T-helper 2 cell (primary cell): ENCODE measurements at regions not wholly inside any gene's neighbourhood (a gene's known extent, or its start where the extent isn't known, plus 50 kb on each side); places are given as distances from the start of the nearest gene placed in this dataset.
A peak's percentile ranks its signal among the peaks of the same experiment; 100 is the strongest.
"Not testable (repeated sequence)": the region's sequence is repeated elsewhere in the genome, so short reads cannot be mapped to it uniquely, and the experiment has no call there.

ENCODE experiments used
- DNase-seq, 5 experiments: peaks; one replicate each; pipeline versions ENCODE4 v3.0.0 to v3.0.0-alpha.2; 2012 to 2022

DNA sequence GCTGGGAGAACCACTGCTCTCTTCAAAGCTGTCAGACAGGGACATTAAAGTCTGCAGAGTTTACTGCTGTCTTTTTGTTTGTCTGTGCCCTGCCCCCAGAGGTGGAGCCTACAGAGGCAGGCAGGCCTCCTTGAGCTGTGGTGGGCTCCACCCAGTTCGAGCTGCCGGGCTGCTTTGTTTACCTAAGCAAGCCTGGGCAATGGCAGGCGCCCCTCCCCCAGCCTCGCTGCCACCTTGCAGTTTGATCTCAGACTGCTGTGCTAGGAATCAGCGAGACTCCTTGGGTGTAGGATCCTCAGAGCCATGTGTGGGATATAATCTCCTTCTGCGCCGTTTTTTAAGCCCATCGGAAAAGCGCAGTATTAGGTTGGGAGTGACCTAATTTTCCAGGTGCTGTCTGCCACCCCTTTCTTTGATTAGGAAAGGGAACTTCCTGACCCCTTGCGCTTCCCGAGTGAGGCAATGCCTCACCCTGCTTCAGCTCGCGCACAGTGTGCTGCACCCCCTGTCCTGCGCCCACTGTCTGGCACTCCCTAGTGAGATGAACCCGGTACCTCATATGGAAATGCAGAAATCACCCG is 298.3 kb upstream of the MIS18BP1 start:
- not testable (repeated sequence) for DNase-seq

DNA sequence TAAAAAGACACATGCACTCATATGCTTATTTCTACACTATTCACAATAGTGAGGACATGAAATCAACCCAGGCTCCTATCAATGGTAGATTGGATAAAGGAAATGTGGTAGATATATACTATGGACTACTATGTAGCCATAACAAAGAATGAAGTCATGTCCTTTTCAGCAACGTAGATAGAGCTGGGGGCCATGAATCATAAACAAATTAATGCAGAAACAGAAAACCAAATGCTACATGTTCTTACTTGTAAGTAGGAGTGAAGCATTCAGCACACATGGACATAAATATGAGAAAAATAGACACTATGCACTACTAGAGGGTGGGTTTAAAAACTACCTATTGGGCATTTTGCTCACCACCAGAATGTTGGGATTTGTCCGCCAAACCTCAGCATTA is 278.0 kb upstream of the MIS18BP1 start:
- no peak for DNase-seq

DNA sequence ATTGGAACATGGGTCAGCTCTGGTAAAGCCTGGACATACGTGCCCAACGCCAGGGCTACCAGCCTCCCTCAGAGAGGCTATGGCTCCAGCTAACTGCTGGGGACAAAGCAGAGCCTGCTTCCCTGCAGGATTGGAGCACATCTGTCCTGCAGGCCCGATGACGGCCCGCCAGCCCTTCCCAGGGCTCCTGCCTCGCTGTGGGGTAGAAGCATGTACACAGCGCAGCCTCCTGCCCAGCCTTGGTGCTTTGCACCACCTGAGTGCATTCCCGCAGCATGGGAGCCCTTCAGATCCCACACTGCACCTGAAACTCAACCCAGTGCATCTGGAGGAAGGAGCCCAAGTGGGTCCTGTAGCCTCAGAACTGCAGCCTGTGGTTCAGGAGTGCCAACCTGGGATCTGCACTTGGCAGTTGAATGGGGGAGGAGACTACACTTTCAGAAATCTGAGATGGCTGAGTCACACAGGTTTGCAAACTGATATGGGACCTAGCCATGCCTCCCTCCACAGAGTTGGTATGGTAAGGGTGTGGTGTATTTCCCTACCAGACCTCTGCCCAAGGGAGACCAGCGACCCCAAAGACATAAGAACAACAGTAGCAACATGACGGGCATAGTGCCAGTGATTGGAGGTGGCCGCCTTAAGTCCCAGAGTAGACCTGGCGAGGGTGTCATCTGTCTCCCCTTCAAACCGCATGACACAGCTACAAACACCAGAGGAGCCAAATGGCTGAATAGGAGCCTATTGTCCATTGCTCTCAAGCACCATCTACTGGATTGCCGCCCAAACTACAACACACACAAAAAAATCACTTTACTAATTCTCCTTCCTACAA is 273.9 kb upstream of the MIS18BP1 start:
- peak in 1 of 5 experiments; percentile 29 for DNase-seq

DNA sequence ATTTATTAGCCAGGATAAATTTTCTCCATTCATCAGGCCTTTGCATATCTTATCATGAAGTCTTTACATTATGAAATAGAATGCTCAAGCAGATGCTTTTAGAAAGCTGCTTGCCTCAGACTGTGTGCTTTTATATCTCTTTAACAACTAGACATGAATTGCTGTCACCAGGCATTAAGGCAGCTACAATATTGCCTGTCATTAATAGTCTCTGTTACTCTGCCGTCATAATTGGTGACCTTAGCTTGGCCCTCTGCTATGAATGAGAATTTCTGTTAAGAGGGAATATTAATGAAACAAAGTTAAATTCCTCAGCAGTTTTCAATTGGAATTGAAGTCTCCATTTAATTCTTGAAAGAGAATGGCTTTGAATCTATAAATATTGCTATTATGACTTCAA is 266.8 kb upstream of the MIS18BP1 start:
- DNase-seq: no peak

DNA sequence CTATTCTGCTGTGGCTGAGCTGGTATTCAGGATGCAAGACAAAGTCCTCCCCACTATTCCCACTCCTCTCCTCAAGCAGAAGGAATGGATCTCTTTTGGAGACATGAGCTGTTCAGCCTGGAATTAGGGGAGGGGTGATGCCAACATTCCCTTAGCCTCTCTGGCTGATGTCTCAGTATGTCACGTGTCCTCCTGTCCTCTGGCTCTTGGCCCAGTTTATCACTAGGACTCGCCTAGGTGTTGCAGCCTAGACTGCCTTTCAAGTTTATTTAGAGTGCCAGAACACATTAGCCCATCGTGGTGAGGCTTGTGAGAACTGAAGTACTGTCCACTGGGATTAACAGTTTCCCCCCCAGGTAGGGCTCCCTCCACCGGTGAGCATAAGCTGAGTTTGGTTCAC is 239.9 kb upstream of the MIS18BP1 start:
- no peak for DNase-seq

DNA sequence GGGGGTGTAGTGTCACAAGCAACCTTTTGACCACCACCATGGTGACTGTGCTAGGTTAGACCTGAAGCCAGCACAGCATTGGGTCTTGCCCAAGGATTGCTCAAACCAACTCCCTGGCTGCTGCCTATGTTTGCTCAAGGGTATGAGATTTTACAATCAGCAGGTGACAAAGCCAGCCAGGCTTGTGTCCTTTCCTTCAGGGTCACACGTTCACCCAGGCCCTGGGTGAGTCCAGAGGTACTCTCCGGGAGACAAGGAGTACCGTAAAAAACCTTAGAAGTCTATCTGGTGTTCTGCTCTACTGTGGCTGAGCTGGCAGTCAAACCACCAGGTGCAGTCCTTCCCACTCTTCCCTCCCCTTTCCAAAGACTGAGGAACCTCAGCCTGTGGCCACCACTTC is 238.9 kb upstream of the MIS18BP1 start:
- DNase-seq: no peak

DNA sequence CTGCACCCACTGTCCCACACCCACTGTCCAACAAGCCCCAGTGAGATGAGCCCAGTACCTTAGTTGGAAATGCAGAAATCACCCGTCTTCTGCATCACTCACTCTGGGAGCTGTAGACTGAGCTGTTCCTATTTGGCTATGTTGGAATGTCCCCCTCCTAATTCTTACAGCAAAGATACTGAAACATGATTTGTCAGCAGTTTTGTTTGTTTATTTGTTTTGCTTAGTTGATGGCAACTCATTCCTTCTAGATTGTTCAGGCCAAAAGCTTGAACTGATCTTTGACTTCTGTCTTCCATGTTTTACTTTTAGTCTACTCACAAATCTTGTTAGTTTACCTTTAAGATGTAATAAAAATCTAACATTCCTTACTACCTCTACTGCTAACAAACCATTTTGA is 233.6 kb upstream of the MIS18BP1 start:
- DNase-seq: no peak

DNA sequence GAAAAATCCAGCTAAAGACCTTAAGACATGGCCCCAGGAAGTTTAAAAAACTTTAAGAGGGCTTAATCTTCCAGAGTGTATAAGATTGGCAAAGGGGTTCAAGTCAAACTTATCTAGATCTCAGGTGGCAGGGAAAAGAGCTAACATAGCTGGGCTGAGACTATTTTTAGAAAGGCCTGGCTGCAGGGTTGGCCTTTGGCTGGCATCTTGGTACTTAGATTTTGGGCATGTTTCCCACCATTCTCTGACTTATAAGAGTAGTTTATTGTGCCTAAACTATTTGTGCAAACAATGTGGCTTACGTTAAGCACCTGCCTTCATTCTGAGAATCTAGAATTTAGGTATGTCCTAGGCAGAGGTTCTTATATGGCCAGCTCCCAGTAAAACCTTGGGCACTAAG is 214.0 kb upstream of the MIS18BP1 start:
- no peak for DNase-seq

DNA sequence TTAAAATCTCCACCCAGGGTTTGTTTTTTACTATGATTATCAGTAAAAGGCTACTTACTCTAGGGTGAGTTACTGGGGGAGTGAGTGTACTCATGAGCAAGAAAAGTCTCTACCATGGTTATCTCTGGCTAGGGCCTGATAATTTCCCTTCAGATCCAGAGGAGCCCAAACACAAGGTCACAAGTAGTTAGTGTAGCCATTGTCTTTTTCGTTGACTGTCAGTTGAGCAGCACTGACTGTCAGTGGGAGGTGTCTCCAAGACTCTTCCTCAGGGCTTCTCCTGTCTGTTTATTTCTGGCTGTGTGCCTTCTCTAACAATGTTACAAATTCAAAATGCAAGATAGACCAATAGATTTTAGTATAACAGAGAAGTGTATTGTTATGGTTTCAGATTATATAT is 181.2 kb upstream of the MIS18BP1 start:
- DNase-seq: no peak

DNA sequence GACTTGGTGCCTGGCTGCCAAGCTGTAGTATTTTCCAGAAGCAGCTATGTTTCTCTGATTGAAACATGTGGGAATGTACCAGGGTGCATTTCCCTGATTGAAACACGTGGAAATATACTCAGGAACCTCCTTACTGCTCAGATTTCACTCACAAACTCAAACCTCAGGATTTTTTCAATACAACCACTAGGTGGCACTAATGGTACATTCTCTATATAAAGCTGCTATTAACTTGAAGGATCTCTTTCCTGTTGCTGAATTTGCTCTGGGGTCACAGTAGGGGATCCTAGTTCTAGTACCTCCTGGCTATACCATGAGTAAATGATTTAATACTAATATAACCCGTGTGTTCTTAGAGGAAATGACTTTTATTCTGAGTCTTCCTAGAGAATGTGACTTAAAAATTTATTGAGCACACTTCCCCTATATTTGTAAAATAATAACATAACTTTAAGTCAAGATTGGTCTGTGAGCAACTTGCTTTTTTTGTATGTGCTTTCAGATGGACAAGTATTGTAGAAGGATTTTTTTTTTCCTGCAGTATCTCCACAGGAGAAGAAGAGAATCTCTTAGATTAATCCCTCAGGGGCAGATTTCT is 173.8 kb upstream of the MIS18BP1 start:
- peak in 1 of 5 experiments; percentile 29 for DNase-seq

DNA sequence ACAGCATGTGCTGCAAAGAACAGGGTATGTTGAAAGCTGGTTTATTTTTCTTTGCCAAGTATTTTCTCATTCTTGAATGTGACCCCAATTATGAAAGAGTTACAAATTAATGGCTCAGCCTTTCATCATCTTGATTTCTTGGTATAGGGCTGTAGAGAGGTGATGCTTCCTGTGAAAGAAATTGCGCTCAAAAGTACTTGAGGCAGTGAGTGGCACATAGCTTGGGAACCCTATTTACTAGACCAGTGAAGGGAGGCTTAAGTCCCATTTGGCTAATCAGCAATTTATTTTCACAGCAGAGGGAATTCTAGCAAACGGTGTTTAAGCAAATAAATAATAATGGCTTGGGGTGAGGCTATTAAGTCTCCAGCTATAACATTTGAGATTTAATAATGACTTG is 153.9 kb upstream of the MIS18BP1 start:
- DNase-seq: no peak

DNA sequence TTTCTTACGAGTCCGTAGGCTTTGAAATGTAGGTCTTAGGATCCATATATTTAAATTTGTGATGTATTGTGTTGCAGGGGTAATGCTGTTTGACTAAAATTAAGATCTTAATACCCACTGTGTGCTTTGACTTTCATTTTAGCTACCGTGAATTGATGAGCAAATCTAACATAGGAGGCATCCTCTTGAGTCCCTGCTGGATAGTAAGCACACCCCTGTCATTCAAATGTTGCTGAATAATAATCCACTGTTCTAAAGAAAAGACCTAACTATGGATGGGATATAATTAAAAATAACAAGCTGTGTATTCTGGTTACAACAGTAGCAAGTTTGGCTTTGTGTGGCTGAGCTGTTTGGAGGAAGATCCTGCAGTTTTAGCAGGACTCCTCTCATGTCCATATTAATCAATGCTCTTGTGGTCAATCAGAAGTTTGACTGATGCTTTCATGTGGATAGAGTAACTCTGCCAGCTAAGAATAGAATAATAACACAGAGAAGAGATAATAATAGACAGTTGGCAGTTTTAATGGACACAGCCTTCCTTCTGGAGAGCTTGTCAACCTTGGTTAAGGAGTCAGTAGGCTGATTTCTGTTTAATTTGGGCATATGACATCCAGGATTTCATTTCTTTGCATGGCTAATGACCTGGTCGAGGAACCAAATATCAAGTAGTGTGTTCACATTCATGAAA is 148.1 kb upstream of the MIS18BP1 start:
- DNase-seq: no peak

DNA sequence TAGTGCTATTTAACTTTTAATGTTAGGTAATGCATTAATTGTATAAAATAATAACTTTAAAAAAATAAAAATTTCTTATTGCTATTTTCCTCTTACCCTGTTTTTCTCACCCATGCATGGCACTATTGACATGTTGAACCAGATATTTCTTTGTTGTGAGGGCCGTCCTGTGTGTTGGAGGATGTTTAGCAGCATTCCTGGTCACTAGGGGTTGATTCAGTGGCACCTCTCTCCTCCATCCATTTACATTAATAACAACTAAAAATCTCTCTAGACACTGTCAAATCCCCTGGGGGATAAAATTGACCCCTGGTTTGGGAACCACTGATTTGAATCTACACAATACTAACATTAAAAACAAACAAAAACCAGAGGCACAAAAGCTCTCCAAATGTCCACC is 147.5 kb upstream of the MIS18BP1 start:
- DNase-seq: no peak

DNA sequence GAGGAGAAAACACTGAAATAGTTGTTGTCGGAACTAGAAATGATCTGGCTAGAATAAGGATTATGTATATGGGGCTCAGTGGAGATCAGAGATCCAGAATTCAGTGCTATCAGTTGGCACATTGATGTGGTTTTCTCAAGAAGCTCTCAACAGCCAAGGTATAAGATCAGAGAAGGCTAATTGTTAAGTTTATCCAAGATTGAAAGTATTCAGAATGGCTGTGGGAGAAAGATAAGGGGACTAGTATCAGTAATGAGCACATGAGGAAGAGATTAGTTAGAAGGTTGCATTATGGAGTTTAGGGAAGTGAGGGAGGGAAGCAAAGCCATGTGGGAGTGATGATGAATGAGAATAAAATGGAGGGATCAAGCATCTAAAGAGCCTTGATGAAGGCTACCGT is 128.1 kb upstream of the MIS18BP1 start:
- DNase-seq: no peak

DNA sequence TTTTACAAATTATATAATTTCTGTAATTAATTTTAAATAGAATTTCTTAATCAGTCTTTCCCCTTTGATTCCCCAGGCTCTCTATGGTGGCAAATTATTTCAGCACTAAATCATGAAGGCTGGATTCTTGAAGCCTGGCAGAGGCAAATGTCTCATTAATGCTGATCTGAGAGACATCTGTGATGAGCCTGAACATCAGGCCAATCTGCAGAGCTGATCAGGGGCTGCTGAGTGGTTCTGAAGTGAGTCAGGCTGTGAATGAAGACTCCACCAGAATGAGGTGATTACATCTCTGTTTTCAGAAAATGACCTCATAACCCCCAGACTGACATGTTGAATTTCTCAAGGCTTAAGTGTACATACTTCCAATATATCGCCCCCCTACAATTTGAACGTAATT is 124.2 kb upstream of the MIS18BP1 start:
- DNase-seq: peak in 1 of 5 experiments; percentile 6

DNA sequence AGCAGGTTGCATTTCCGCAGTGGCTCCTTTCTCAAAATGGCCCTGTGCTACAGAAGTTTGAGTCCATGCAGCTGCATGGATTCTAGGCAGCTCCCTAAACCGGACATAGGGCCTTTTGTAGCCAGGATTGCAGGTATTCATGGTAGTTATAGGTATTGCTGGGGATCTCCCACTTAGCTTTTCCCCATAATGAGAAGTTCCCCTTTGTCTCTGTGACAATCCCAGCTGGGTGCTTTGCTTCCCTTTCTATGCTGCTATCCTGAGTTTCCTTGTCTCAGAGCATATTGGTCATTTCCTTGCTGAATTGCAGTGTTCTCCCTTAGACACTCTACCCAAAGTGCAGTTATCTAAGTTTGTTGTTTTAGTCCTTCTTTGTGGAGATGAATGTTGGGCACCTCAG is 120.9 kb upstream of the MIS18BP1 start:
- DNase-seq: no peak

DNA sequence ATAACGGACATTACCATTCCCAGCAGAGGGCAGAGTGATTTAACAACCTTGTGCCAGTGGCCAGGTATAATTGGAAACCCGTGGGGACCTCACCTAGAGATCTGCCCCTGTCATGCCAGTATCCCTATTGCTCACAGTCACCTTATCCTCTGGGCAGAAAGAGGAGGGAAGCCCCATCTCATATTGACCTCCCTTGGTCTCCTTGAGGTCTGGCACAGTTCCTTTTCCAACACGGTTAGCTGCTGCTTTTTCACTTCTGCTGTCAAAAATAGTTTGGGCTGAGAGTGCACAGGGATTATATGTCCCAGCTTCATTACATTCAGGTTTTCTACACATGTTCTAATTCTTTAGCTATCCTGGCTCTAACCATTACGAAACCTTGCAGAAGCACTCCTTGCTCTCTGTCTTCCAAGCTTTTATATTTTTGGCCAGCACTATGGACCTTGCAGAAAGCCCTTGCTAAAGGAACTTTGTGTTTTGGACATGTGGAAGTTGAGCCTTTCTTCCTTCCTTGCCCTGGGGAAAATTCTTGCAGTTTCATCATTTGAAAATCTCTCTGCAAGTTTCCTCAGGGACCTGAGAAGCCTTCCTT is 111.7 kb upstream of the MIS18BP1 start:
- no peak for DNase-seq

DNA sequence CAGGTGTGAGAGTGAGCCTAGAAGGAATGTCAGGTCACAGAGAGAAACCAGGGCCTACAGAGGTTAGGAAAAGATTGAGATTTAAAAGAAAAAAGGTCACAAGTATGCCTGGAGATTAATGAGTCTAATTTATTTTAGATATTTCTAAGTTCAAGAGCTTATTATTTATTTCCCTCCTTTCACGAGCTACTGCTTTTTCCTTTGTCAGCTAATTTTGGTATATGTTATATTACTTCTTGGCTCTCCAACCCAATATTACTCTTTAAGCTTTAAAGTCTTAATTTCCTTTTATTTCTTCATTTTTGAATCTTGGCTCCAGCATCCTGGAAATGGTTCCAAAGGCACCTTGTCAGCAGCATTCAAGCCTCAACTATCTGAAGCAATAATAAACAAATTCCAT is 109.5 kb upstream of the MIS18BP1 start:
- DNase-seq: no peak

DNA sequence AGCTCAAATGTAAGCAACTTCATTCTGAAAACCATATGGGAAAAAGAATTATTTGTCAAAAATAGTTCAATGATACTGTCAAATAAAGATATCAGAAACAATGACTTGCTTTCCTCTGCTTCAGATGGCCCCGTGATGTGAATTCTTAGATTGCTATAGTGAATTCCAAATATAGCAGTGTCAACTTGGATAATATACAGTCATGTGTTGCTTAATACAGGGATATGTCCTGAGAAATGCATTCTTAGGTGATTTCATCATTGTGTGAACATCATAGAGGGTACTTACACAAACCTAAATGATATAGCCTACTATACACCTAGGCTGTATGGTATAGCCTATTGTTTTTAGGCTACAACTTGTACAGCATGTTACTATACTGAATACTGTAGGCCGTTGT is 108.7 kb upstream of the MIS18BP1 start:
- no peak for DNase-seq

DNA sequence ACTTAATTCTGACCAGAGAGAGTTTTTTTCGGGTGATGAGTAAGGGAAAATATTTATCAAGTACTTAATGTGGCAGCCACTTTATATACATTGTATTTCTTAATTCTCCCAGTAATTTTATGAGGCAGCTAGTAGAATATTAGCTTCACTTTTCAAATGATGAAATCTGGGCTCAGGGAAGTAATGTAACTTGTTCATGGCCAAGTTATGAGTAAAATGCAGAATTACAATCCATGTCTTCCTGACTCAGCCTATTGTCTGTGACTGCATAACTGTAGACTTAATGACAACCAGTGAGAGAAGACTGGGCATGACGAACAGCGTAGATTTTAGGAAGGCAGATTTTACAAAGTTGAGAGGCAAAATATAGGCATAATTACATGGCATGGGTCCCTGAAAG is 106.7 kb upstream of the MIS18BP1 start:
- no peak for DNase-seq

DNA sequence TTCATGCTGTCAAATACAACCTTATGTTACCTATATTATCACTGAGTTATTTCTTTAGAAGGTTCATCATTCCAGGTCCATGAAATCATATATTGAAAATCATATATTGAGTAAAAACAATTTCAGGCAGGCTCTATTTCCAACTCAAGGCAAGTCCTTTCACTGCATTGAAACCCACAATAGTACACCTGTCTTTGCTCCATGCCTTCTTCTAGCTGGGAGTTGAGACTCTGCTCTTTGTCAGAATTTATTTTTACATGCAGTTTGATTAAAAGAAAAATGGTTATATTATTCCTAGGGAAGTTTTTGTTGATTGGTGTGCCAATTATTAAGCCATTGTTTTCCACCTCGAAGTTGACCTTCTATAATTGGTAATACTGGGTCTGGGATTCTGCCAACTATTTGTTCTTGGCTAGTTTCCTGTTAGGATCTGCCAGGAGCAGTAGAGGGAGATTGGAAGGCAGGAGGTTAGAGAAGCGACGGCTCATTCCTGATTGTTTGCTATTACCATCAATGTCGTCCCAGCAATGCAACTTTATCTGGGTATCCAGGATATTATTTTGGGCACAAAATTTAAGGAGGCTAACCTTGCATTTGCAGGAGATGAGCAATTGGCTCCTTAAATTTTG is 79.5 kb upstream of the MIS18BP1 start:
- no peak for DNase-seq

DNA sequence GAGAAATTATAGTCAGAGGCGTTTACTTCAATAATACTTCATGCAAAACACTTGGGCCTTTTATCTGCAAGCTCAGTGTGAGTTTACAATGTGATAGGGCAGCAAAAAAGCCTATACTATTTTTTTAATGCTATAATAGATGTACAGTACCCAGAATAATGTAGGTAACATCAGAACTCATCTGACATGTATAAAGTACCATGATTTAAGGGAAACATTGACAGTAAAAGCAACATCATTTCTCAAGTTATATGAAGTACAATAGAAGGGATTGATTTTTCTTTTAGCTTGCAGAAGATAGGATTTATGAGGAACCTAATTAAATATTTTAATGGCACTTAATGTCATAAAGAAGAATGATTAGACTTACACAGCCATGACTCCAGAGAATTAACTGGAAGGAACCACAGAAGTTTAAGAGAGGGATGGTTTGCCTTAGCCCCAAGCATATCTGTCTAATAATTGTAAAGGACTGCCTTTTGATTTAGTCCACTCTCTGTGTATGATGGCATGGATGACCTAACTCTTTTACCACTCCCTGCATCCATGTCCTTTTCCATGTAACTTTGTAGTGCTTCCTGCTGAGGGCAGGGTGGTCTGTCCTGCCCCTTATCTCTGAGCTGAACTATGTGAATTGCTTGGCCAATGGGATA is 55.9 kb upstream of the MIS18BP1 start:
- no peak for DNase-seq
